A549 (cell line): ENCODE measurements at regions not wholly inside any gene's neighbourhood (a gene's known extent, or its start where the extent isn't known, plus 50 kb on each side); places are given as distances from the start of the nearest gene placed in this dataset.

Experiments
- ATAC-seq, 2 experiments: fragments of 200-7000 bp in 1 of 2; fragments of >200 bp in 1 of 2; cut with Nextera tagmentation in 1 of 2; cut with Tn5 transposase in 1 of 2; 3 replicates each; pipeline versions ENCODE4 v1.8.0 to v1.9.1; 2018 to 2020; ENCODE audit warnings: mild to moderate bottlenecking in 1 of 2, moderate library complexity in 1 of 2
- CTCF ChIA-PET: fragments of 300-600 bp; sonication (Branson Sonifier 250); formaldehyde crosslinking; extraction: SDS; loops from one replicate; lab custom pipeline; 2021; ENCODE audit warnings: antibody characterized with exemption, inconsistent platforms; lab: Yijun Ruan, JAX
- POLR2A ChIA-PET: fragments of 350-600 bp; formaldehyde crosslinking; extraction: SDS; loops from one replicate; lab custom pipeline; 2021; ENCODE audit warnings: antibody characterized with exemption, inconsistent platforms; lab: Yijun Ruan, JAX
- DNase-seq, 2 experiments: peaks; one replicate each; pipeline versions ENCODE4 v3.0.0 to v3.0.0-alpha.2; 2011 to 2016; ENCODE audit warnings: low read depth in 1 of 2, low spot score in 1 of 2
- FAIRE-seq: peaks from 2 replicates; lab custom pipeline; 2011; peaks lifted over from hg19 to GRCh38; lab: Jason Lieb, UNC
- H3K27ac ChIP-seq, 2 experiments: fragments of >200 bp; sonication (Bioruptor Twin); formaldehyde crosslinking; 3 replicates each; pipeline ENCODE4 v1.5.1; 2016 to 2017
- H3K4me1 ChIP-seq: fragments of >200 bp; sonication (Bioruptor Twin); formaldehyde crosslinking; 3 replicates; pipeline ENCODE4 v1.6.1; 2016
- H3K4me2 ChIP-seq: fragments of >200 bp; sonication (Bioruptor Twin); formaldehyde crosslinking; 3 replicates; pipeline ENCODE4 v1.6.1; 2016
- H3K4me3 ChIP-seq: fragments of >200 bp; sonication (Bioruptor Twin); formaldehyde crosslinking; 3 replicates; pipeline ENCODE4 v1.5.1; 2016
- H3K9me3 ChIP-seq: fragments of >200 bp; sonication (Bioruptor Twin); formaldehyde crosslinking; 3 replicates; pipeline ENCODE4 v1.6.1; 2016
- CBX2 ChIP-seq: fragments of 200-600 bp; sonication (generic); IDR thresholded peaks from 2 replicates; pipeline ENCODE4 v1.6.1; 2016; ENCODE audit warnings: low read depth, mild to moderate bottlenecking, borderline replicate concordance
- CHD4 ChIP-seq: fragments of 200-600 bp; sonication (generic); IDR thresholded peaks from 2 replicates; pipeline ENCODE4 v1.6.1; 2016; ENCODE audit warnings: antibody characterized with exemption, mild to moderate bottlenecking, borderline replicate concordance
- CTCF ChIP-seq: fragments of >200 bp; sonication (Bioruptor Twin); formaldehyde crosslinking; IDR thresholded peaks from 3 replicates; pipeline ENCODE4 v1.5.1; 2016
- EHMT2 ChIP-seq: fragments of 200-600 bp; sonication (generic); IDR thresholded peaks from 2 replicates; pipeline ENCODE4 v1.6.1; 2016; ENCODE audit warnings: antibody characterized with exemption, low read depth, mild to moderate bottlenecking, moderate library complexity
- ELK1 ChIP-seq: fragments of 150-350 bp; IDR thresholded peaks from 2 replicates; pipeline ENCODE4 v1.6.1; 2014; ENCODE audit warnings: low read depth, mild to moderate bottlenecking, low read length
- FOSB ChIP-seq: fragments of 250-450 bp; sonication (Bioruptor Pico); IDR thresholded peaks from 2 replicates; pipeline ENCODE4 v1.5.0; 2020; ENCODE audit warnings: mild to moderate bottlenecking, moderate library complexity
- FOXS1 ChIP-seq: fragments of 250-450 bp; sonication (Bioruptor Pico); IDR thresholded peaks from 2 replicates; pipeline ENCODE4 v1.5.0; 2020; ENCODE audit warnings: mild to moderate bottlenecking, moderate library complexity
- HMGXB4 ChIP-seq: fragments of 250-450 bp; sonication (Bioruptor Pico); IDR thresholded peaks from 2 replicates; pipeline ENCODE4 v1.5.0; 2021; ENCODE audit warnings: mild to moderate bottlenecking, moderate library complexity, borderline replicate concordance
- JUN ChIP-seq, 2 experiments: fragments of >200 bp; sonication (Bioruptor Twin); formaldehyde crosslinking; IDR thresholded peaks; 2 replicates in 1 of 2; 3 replicates in 1 of 2; pipeline ENCODE4 v1.6.1; 2016 to 2017
- MYC ChIP-seq: IDR thresholded peaks from 2 replicates; pipeline ENCODE4 v1.6.1; 2012; ENCODE audit warnings: mild to moderate bottlenecking, inconsistent platforms, low read length, improper control_type of control experiment, borderline replicate concordance
- NPAS2 ChIP-seq: fragments of 250-450 bp; sonication (Bioruptor Pico); IDR thresholded peaks from 2 replicates; pipeline ENCODE4 v1.8.0; 2022; ENCODE audit warnings: mild to moderate bottlenecking, moderate library complexity, borderline replicate concordance
- REST ChIP-seq: fragments of 200-600 bp; sonication (generic); IDR thresholded peaks from 2 replicates; pipeline ENCODE4 v1.6.1; 2016; ENCODE audit warnings: antibody characterized with exemption, mild to moderate bottlenecking, moderate library complexity
- SMC3 ChIP-seq: fragments of >200 bp; sonication (Bioruptor Twin); formaldehyde crosslinking; IDR thresholded peaks from 3 replicates; pipeline ENCODE4 v1.6.1; 2018; ENCODE audit warnings: inconsistent platforms
- SREBF2 ChIP-seq: fragments of 450-650 bp; IDR thresholded peaks from 2 replicates; pipeline ENCODE4 v1.6.1; 2014; ENCODE audit warnings: mild to moderate bottlenecking, moderate library complexity
- TFCP2L1 ChIP-seq: fragments of 250-450 bp; sonication (Bioruptor Pico); IDR thresholded peaks from 2 replicates; pipeline ENCODE4 v1.5.0; 2021; ENCODE audit warnings: mild to moderate bottlenecking
- TP53 ChIP-seq: fragments of 250-450 bp; sonication (Bioruptor Pico); IDR thresholded peaks from 2 replicates; pipeline ENCODE4 v1.5.0; 2021; ENCODE audit warnings: mild to moderate bottlenecking, moderate library complexity
- ZFP36 ChIP-seq: fragments of 450-650 bp; IDR thresholded peaks from 2 replicates; pipeline ENCODE4 v1.6.1; 2014; ENCODE audit warnings: borderline replicate concordance; ENCODE audit not compliant: partially characterized antibody
- ZNF302 ChIP-seq: fragments of 250-450 bp; sonication (Bioruptor Pico); IDR thresholded peaks from 2 replicates; pipeline ENCODE4 v1.9.0; 2021; ENCODE audit warnings: inconsistent platforms, mild to moderate bottlenecking, moderate library complexity
- WGBS: methylation state at CpG from one replicate; pipeline ENCODE4 v1.1.6; 2017; ENCODE audit errors: missing lambda C conversion rate; 5-methylcytosine and 5-hydroxymethylcytosine counted together

- WGBS = 68% methylated on average over 7 of the region's 7 CpGs
These were observed 331.7 kb upstream of the UMPS start for GRCh38 chr3:124398594-124398993.

GRCh38 chr3:124401843-124402242 is 328.4 kb upstream of the UMPS start:
- Histone ChIP-seq H3K4me2 (no peak overlapping the region), H3K4me1 (no peaks in the 10 kb centered on the region), H3K27ac (no peak overlapping the region), H3K9me3 (no peaks in the 10 kb centered on the region), H3K4me3 (no peak overlapping the region)
- WGBS = 70% methylated on average over 2 of the region's 2 CpGs
- ChIA-PET POLR2A (no interaction called here), CTCF (interaction anchor here (1.8 kb wide), 1 partner anchor 8 kb away, joined by 4 read pairs; no protein-coding TSS in a partner anchor)
- FAIRE-seq (no peak), DNase-seq (no peak), ATAC-seq (no peak)
- TF ChIP-seq HMGXB4 (CRISPR knock-in tag) = no peak
- TF ChIP-seq SMC3 = no peak
- TF ChIP-seq TFCP2L1 (CRISPR knock-in tag) = no peak
- no peak for TF ChIP-seq CTCF
- no peak for TF ChIP-seq FOSB (CRISPR knock-in tag)
- TF ChIP-seq REST = no peak
- no peak for TF ChIP-seq NPAS2 (CRISPR knock-in tag)
- no peak for TF ChIP-seq FOXS1 (CRISPR knock-in tag)
- no peak for TF ChIP-seq TP53
- no peak for TF ChIP-seq ZNF302 (CRISPR knock-in tag)

More at GRCh38 chr3:124398594-124398993, 331.7 kb upstream of the UMPS start:
- Histone ChIP-seq H3K4me1 (no peaks in the 10 kb centered on the region), H3K27ac (no peak overlapping the region), H3K4me3 (no peak overlapping the region), H3K9me3 (no peaks in the 10 kb centered on the region), H3K4me2 (no peak overlapping the region)
- no peak for ATAC-seq
- CTCF ChIA-PET = interaction anchor here (1.5 kb wide), 1 partner anchor 47 kb away, joined by 6 read pairs; no protein-coding TSS in a partner anchor
- POLR2A ChIA-PET = no interaction called here
- DNase-seq = no peak
- FAIRE-seq = no peak
- TF ChIP-seq MYC = no peak
- TF ChIP-seq JUN (IDR thresholded peaks at IDR 0.05) = no peak
- TF ChIP-seq CBX2 = no peak
- no peak for TF ChIP-seq SREBF2
- no peak for TF ChIP-seq CHD4

GRCh38 chr3:124402791-124403190 is 327.5 kb upstream of the UMPS start:
- ChIA-PET POLR2A (no interaction called here), CTCF (no interaction called here)
- DNase-seq (no peak), ATAC-seq (no peak), FAIRE-seq (peak; percentile 18)
- WGBS = 14% methylated on average over 4 of the region's 4 CpGs
- Histone ChIP-seq H3K4me2 (no peak overlapping the region), H3K4me3 (no peak overlapping the region), H3K27ac (no peak overlapping the region), H3K4me1 (no peaks in the 10 kb centered on the region), H3K9me3 (no peaks in the 10 kb centered on the region)
- no peak for TF ChIP-seq ELK1
- no peak for TF ChIP-seq EHMT2
- no peak for TF ChIP-seq ZFP36
